A549 (cell line): ENCODE measurements at regions not wholly inside any gene's neighbourhood (a gene's known extent, or its start where the extent isn't known, plus 50 kb on each side); places are given as distances from the start of the nearest gene placed in this dataset.

ENCODE experiments used
- ATAC-seq, 2 experiments: fragments of 200-7000 bp in 1 of 2; fragments of >200 bp in 1 of 2; cut with Nextera tagmentation in 1 of 2; cut with Tn5 transposase in 1 of 2; 3 replicates each; pipeline versions ENCODE4 v1.8.0 to v1.9.1; 2018 to 2020; ENCODE audit warnings: mild to moderate bottlenecking in 1 of 2, moderate library complexity in 1 of 2
- CTCF ChIA-PET: fragments of 300-600 bp; sonication (Branson Sonifier 250); formaldehyde crosslinking; extraction: SDS; loops from one replicate; lab custom pipeline; 2021; ENCODE audit warnings: antibody characterized with exemption, inconsistent platforms; lab: Yijun Ruan, JAX
- POLR2A ChIA-PET: fragments of 350-600 bp; formaldehyde crosslinking; extraction: SDS; loops from one replicate; lab custom pipeline; 2021; ENCODE audit warnings: antibody characterized with exemption, inconsistent platforms; lab: Yijun Ruan, JAX
- DNase-seq, 2 experiments: peaks; one replicate each; pipeline versions ENCODE4 v3.0.0 to v3.0.0-alpha.2; 2011 to 2016; ENCODE audit warnings: low read depth in 1 of 2, low spot score in 1 of 2
- FAIRE-seq: peaks from 2 replicates; lab custom pipeline; 2011; peaks lifted over from hg19 to GRCh38; lab: Jason Lieb, UNC
- H3K27ac ChIP-seq, 2 experiments: fragments of >200 bp; sonication (Bioruptor Twin); formaldehyde crosslinking; 3 replicates each; pipeline ENCODE4 v1.5.1; 2016 to 2017
- H3K4me1 ChIP-seq: fragments of >200 bp; sonication (Bioruptor Twin); formaldehyde crosslinking; 3 replicates; pipeline ENCODE4 v1.6.1; 2016
- H3K4me2 ChIP-seq: fragments of >200 bp; sonication (Bioruptor Twin); formaldehyde crosslinking; 3 replicates; pipeline ENCODE4 v1.6.1; 2016
- H3K4me3 ChIP-seq: fragments of >200 bp; sonication (Bioruptor Twin); formaldehyde crosslinking; 3 replicates; pipeline ENCODE4 v1.5.1; 2016
- H3K9me3 ChIP-seq: fragments of >200 bp; sonication (Bioruptor Twin); formaldehyde crosslinking; 3 replicates; pipeline ENCODE4 v1.6.1; 2016
- BHLHE40 ChIP-seq: IDR thresholded peaks from 2 replicates; pipeline ENCODE4 v1.6.1; 2012; ENCODE audit warnings: low read depth, low read length, inconsistent platforms
- CTCF ChIP-seq: fragments of >200 bp; sonication (Bioruptor Twin); formaldehyde crosslinking; IDR thresholded peaks from 3 replicates; pipeline ENCODE4 v1.5.1; 2016
- E2F6 ChIP-seq: IDR thresholded peaks from 2 replicates; pipeline ENCODE4 v1.6.1; 2012; ENCODE audit warnings: low read depth, borderline replicate concordance
- FOSL2 ChIP-seq, 2 experiments: fragments of 450-650 bp in 1 of 2; fragments of >200 bp in 1 of 2; sonication (Bioruptor Twin) in 1 of 2; formaldehyde crosslinking; IDR thresholded peaks; 2 replicates each; pipeline versions ENCODE4 v1.5.0 to v1.6.1; 2016 to 2020; ENCODE audit warnings: mild to moderate bottlenecking in 1 of 2, moderate library complexity in 1 of 2
- GATA3 ChIP-seq: IDR thresholded peaks from 2 replicates; pipeline ENCODE4 v1.6.1; 2012; ENCODE audit warnings: borderline replicate concordance
- HDAC2 ChIP-seq: fragments of 200-600 bp; sonication (generic); IDR thresholded peaks from 2 replicates; pipeline ENCODE4 v1.6.1; 2016
- HEYL ChIP-seq: fragments of 250-450 bp; sonication (Bioruptor Pico); IDR thresholded peaks from 2 replicates; pipeline ENCODE4 v1.8.0; 2021; ENCODE audit warnings: mild to moderate bottlenecking, moderate library complexity
- JUNB ChIP-seq: fragments of >200 bp; sonication (Bioruptor Twin); formaldehyde crosslinking; IDR thresholded peaks from 2 replicates; pipeline ENCODE4 v1.6.1; 2016
- MAFK ChIP-seq: fragments of 450-650 bp; IDR thresholded peaks from 2 replicates; pipeline ENCODE4 v1.6.1; 2014; ENCODE audit not compliant: partially characterized antibody
- NPAS2 ChIP-seq: fragments of 250-450 bp; sonication (Bioruptor Pico); IDR thresholded peaks from 2 replicates; pipeline ENCODE4 v1.8.0; 2022; ENCODE audit warnings: mild to moderate bottlenecking, moderate library complexity, borderline replicate concordance
- POLR2A ChIP-seq: IDR thresholded peaks from 2 replicates; pipeline ENCODE4 v1.6.1; 2012; ENCODE audit warnings: mild to moderate bottlenecking, low read length
- RAD21 ChIP-seq, 2 experiments: fragments of >200 bp in 1 of 2; sonication (Bioruptor Twin) in 1 of 2; formaldehyde crosslinking in 1 of 2; IDR thresholded peaks in 1 of 2; conservative IDR thresholded peaks in 1 of 2; 2 replicates in 1 of 2; 3 replicates in 1 of 2; pipeline ENCODE4 v1.6.1; 2012 to 2018; ENCODE audit warnings: inconsistent platforms in 1 of 2
- RARB ChIP-seq: fragments of 250-450 bp; sonication (Bioruptor Pico); IDR thresholded peaks from 2 replicates; pipeline ENCODE4 v1.8.0; 2021; ENCODE audit warnings: mild to moderate bottlenecking, moderate library complexity
- SMC3 ChIP-seq: fragments of >200 bp; sonication (Bioruptor Twin); formaldehyde crosslinking; IDR thresholded peaks from 3 replicates; pipeline ENCODE4 v1.6.1; 2018; ENCODE audit warnings: inconsistent platforms
- SREBF2 ChIP-seq: fragments of 450-650 bp; IDR thresholded peaks from 2 replicates; pipeline ENCODE4 v1.6.1; 2014; ENCODE audit warnings: mild to moderate bottlenecking, moderate library complexity
- WGBS: methylation state at CpG from one replicate; pipeline ENCODE4 v1.1.6; 2017; ENCODE audit errors: missing lambda C conversion rate; 5-methylcytosine and 5-hydroxymethylcytosine counted together
- TF ChIP-seq, protein P1 (sequence below): fragments of 200-600 bp; sonication (generic); IDR thresholded peaks from 2 replicates; pipeline ENCODE4 v1.6.1; 2016; ENCODE audit warnings: antibody characterized with exemption, mild to moderate bottlenecking, moderate library complexity
- TF ChIP-seq, protein P2 (sequence below): fragments of >200 bp; sonication (Bioruptor Twin); formaldehyde crosslinking; IDR thresholded peaks from 3 replicates; pipeline ENCODE4 v1.6.1; 2016

- ChIA-PET CTCF (no interaction called here), POLR2A (no interaction called here)
- H3K4me3 ChIP-seq, result no peak overlapping the region
These were observed 280.3 kb upstream of the ZSWIM2 start for GRCh38 chr2:187129306-187129705.

GRCh38 chr2:187126247-187127005 lies 277.5 kb upstream of the ZSWIM2 start:
- ATAC-seq (no peak), FAIRE-seq (no peak), DNase-seq (no peak)
- TF ChIP-seq NPAS2 (CRISPR knock-in tag), result no peak
- no peak overlapping the region for H3K4me2 ChIP-seq
- 26% methylated on average over 5 of the region's 5 CpGs for WGBS
- ChIA-PET CTCF (no interaction called here), POLR2A (no interaction called here)
- no peak overlapping the region for H3K27ac ChIP-seq
- no peaks in the 10 kb centered on the region for H3K4me1 ChIP-seq
- H3K4me3 ChIP-seq, result no peak overlapping the region
- H3K9me3 ChIP-seq, result no peaks in the 10 kb centered on the region

More at GRCh38 chr2:187129306-187129705, 280.3 kb upstream of the ZSWIM2 start:
- H3K27ac ChIP-seq, result no peak overlapping the region
- H3K4me1 ChIP-seq, result no peaks in the 10 kb centered on the region
- no peaks in the 10 kb centered on the region for H3K9me3 ChIP-seq
- TF ChIP-seq BHLHE40 (no peak), E2F6 (no peak), CTCF (no peak), FOSL2 (IDR thresholded peaks at IDR 0.05) (no peak), FOSL2 (CRISPR knock-in tag; IDR thresholded peaks at IDR 0.05) (no peak), RAD21 (conservative IDR thresholded peaks at IDR 0.05 in 1 of 2, IDR thresholded peaks at IDR 0.05 in 1 of 2) (no peak)
- TF ChIP-seq, protein P1, sequence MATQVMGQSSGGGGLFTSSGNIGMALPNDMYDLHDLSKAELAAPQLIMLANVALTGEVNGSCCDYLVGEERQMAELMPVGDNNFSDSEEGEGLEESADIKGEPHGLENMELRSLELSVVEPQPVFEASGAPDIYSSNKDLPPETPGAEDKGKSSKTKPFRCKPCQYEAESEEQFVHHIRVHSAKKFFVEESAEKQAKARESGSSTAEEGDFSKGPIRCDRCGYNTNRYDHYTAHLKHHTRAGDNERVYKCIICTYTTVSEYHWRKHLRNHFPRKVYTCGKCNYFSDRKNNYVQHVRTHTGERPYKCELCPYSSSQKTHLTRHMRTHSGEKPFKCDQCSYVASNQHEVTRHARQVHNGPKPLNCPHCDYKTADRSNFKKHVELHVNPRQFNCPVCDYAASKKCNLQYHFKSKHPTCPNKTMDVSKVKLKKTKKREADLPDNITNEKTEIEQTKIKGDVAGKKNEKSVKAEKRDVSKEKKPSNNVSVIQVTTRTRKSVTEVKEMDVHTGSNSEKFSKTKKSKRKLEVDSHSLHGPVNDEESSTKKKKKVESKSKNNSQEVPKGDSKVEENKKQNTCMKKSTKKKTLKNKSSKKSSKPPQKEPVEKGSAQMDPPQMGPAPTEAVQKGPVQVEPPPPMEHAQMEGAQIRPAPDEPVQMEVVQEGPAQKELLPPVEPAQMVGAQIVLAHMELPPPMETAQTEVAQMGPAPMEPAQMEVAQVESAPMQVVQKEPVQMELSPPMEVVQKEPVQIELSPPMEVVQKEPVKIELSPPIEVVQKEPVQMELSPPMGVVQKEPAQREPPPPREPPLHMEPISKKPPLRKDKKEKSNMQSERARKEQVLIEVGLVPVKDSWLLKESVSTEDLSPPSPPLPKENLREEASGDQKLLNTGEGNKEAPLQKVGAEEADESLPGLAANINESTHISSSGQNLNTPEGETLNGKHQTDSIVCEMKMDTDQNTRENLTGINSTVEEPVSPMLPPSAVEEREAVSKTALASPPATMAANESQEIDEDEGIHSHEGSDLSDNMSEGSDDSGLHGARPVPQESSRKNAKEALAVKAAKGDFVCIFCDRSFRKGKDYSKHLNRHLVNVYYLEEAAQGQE, result no peak
- DNase-seq, result no peak
- ATAC-seq, result no peak
- no peak overlapping the region for H3K4me2 ChIP-seq
- no peak for FAIRE-seq

GRCh38 chr2:187125318-187125717 lies 276.3 kb upstream of the ZSWIM2 start:
- no peaks in the 10 kb centered on the region for H3K9me3 ChIP-seq
- TF ChIP-seq HEYL (CRISPR knock-in tag), result no peak
- no peak for TF ChIP-seq SMC3
- no peak for TF ChIP-seq NPAS2 (CRISPR knock-in tag)
- TF ChIP-seq MAFK, result no peak
- no peak for TF ChIP-seq SREBF2
- TF ChIP-seq POLR2A, result no peak
- no peak for TF ChIP-seq RARB (CRISPR knock-in tag)
- TF ChIP-seq BHLHE40, result no peak
- TF ChIP-seq JUNB, result no peak
- TF ChIP-seq GATA3, result no peak
- TF ChIP-seq, protein P1, result no peak
- TF ChIP-seq, protein P2, sequence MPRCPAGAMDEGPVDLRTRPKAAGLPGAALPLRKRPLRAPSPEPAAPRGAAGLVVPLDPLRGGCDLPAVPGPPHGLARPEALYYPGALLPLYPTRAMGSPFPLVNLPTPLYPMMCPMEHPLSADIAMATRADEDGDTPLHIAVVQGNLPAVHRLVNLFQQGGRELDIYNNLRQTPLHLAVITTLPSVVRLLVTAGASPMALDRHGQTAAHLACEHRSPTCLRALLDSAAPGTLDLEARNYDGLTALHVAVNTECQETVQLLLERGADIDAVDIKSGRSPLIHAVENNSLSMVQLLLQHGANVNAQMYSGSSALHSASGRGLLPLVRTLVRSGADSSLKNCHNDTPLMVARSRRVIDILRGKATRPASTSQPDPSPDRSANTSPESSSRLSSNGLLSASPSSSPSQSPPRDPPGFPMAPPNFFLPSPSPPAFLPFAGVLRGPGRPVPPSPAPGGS, result no peak
- no peak for TF ChIP-seq HDAC2
- POLR2A ChIA-PET, result no interaction called here

More at GRCh38 chr2:187125318-187125717, 276.3 kb upstream of the ZSWIM2 start:
- Histone ChIP-seq H3K4me1 (no peaks in the 10 kb centered on the region), H3K4me3 (no peak overlapping the region), H3K4me2 (no peak overlapping the region), H3K27ac (no peak overlapping the region)
- no peak for FAIRE-seq
- CTCF ChIA-PET, result no interaction called here
- DNase-seq, result no peak
- ATAC-seq, result no peak
